OCI-LY7 (cell line): ENCODE measurements at regions not wholly inside any gene's neighbourhood (a gene's known extent, or its start where the extent isn't known, plus 50 kb on each side); places are given as distances from the start of the nearest gene placed in this dataset.

Experiments
- BruUV-seq: library from RNA; stranded (reverse); fragments of 400-500 nt; replicated peaks from 2 replicates; lab custom pipeline; 2021; lab: Mats Ljungman, UMichigan
- CTCF ChIA-PET: fragments of 300-600 bp; sonication (Branson Sonifier 250); formaldehyde crosslinking; loops from one replicate; lab custom pipeline; 2022; ENCODE audit warnings: antibody characterized with exemption; ENCODE audit not compliant: unreplicated experiment; lab: Charles Lee
- POLR2A ChIA-PET: fragments of 300-600 bp; sonication (Branson Sonifier 250); formaldehyde crosslinking; loops from one replicate; lab custom pipeline; 2022; ENCODE audit warnings: antibody characterized with exemption; lab: Charles Lee
- DNase-seq: peaks from one replicate; pipeline ENCODE4 v3.0.0-alpha.2; 2015; ENCODE audit warnings: low spot score
- H2AFZ ChIP-seq: fragments of 200-600 bp; sonication (generic), shearing (Covaris generic); 2 replicates; pipeline ENCODE4 v1.6.1; 2014; ENCODE audit warnings: mild to moderate bottlenecking, antibody characterized with exemption, low read length, moderate library complexity
- H3K27ac ChIP-seq: fragments of 200-600 bp; sonication (generic); 2 replicates; pipeline ENCODE4 v1.5.1; 2014; ENCODE audit warnings: mixed run types, low read depth, mild to moderate bottlenecking, moderate library complexity, low read length, inconsistent platforms; ENCODE audit not compliant: poor library complexity, severe bottlenecking
- H3K36me3 ChIP-seq: fragments of 200-600 bp; sonication (generic); 2 replicates; pipeline ENCODE4 v1.6.1; 2014; ENCODE audit warnings: mild to moderate bottlenecking, antibody characterized with exemption, low read length, moderate library complexity, mixed read lengths; ENCODE audit not compliant: insufficient read depth
- H3K4me1 ChIP-seq: fragments of 200-600 bp; sonication (generic); 2 replicates; pipeline ENCODE4 v1.5.1; 2014; ENCODE audit warnings: mild to moderate bottlenecking, low read length; ENCODE audit not compliant: insufficient read depth, poor library complexity, severe bottlenecking
- H3K4me2 ChIP-seq: fragments of 200-600 bp; sonication (generic); 2 replicates; pipeline ENCODE4 v1.6.1; 2014; ENCODE audit warnings: mild to moderate bottlenecking, low read length
- H3K4me3 ChIP-seq: fragments of 200-600 bp; sonication (generic); 2 replicates; pipeline ENCODE4 v1.5.1; 2014; ENCODE audit warnings: mild to moderate bottlenecking, low read depth, low read length; ENCODE audit not compliant: poor library complexity, severe bottlenecking
- H3K79me2 ChIP-seq: fragments of 200-600 bp; sonication (generic); 2 replicates; pipeline ENCODE4 v1.6.1; 2016; ENCODE audit warnings: low read depth, mild to moderate bottlenecking, low read length, moderate library complexity, mixed read lengths; ENCODE audit not compliant: insufficient read depth
- H3K9me2 ChIP-seq: fragments of 200-600 bp; sonication (generic); 2 replicates; pipeline ENCODE4 v1.6.1; 2016; ENCODE audit warnings: mild to moderate bottlenecking, low read length, mixed read lengths; ENCODE audit not compliant: insufficient read depth
- H3K9me3 ChIP-seq: fragments of 200-600 bp; sonication (generic); 2 replicates; pipeline ENCODE4 v1.6.1; 2014; ENCODE audit warnings: mild to moderate bottlenecking, mixed run types, low read length, mixed read lengths
- H4K20me1 ChIP-seq: fragments of 200-600 bp; sonication (generic); 2 replicates; pipeline ENCODE4 v1.6.1; 2014; ENCODE audit warnings: mild to moderate bottlenecking, antibody characterized with exemption, low read length, moderate library complexity, mixed read lengths; ENCODE audit not compliant: insufficient read depth
- EZH2phosphoT487 ChIP-seq: fragments of 200-600 bp; sonication (generic); IDR thresholded peaks from 2 replicates; pipeline ENCODE4 v1.6.1; 2018; ENCODE audit warnings: low read depth, borderline replicate concordance, mild to moderate bottlenecking, mixed run types, antibody characterized with exemption, low read length, moderate library complexity, mixed read lengths
- intact Hi-C: fragments of 100-400 bp; cut with micrococcal nuclease; formaldehyde crosslinking; loops from one replicate; pipeline ENCODE4 v1.10.0; 2022; ENCODE audit not compliant: unreplicated experiment
- TF ChIP-seq, protein P1 (sequence below): fragments of 200-600 bp; sonication (generic); conservative IDR thresholded peaks from 2 replicates; pipeline ENCODE4 v1.5.1; 2014; ENCODE audit warnings: mild to moderate bottlenecking, antibody characterized with exemption, low read length, moderate library complexity, mixed read lengths

DNA sequence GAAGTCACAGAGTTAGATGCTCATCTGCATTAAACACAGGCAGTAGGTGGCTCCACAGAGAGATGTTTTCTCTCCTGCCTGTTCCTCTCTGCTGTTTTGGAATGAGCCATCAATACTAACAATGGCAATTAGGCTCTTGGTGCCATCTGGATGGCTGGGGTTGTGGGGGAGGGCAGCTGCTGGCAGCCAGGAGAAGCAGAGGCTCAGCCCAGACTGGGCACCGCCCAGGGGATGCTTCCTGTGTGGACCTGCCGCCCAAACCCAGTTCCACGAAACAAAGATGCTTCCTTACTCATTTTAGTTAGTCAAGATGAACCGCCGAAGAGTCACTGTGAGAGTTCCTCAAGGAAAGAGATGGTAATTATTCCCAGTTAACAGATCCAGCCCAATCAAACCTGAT, 50.8 kb upstream of the PCDH8 start:
- H3K27ac ChIP-seq = no peak overlapping the region
- H2AFZ ChIP-seq = no peak overlapping the region
- no peaks in the 10 kb centered on the region for H3K36me3 ChIP-seq
- H3K9me2 ChIP-seq = no peaks in the 10 kb centered on the region
- H3K9me3 ChIP-seq = no peaks in the 10 kb centered on the region
- H3K79me2 ChIP-seq = no peaks in the 10 kb centered on the region
- peaks cover 8% of the 10 kb centered on the region for H3K4me1 ChIP-seq
- ChIA-PET POLR2A (no interaction called here), CTCF (no interaction called here)
- intact Hi-C loops = loop anchor here (5.0 kb wide), 1 partner anchor 253 kb away; no protein-coding TSS in a partner anchor
- no peaks in the 10 kb centered on the region for H4K20me1 ChIP-seq
- no peak for DNase-seq
- BruUV-seq = no TSS peak
- H3K4me3 ChIP-seq = no peak overlapping the region
- TF ChIP-seq, protein P1, sequence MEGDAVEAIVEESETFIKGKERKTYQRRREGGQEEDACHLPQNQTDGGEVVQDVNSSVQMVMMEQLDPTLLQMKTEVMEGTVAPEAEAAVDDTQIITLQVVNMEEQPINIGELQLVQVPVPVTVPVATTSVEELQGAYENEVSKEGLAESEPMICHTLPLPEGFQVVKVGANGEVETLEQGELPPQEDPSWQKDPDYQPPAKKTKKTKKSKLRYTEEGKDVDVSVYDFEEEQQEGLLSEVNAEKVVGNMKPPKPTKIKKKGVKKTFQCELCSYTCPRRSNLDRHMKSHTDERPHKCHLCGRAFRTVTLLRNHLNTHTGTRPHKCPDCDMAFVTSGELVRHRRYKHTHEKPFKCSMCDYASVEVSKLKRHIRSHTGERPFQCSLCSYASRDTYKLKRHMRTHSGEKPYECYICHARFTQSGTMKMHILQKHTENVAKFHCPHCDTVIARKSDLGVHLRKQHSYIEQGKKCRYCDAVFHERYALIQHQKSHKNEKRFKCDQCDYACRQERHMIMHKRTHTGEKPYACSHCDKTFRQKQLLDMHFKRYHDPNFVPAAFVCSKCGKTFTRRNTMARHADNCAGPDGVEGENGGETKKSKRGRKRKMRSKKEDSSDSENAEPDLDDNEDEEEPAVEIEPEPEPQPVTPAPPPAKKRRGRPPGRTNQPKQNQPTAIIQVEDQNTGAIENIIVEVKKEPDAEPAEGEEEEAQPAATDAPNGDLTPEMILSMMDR = no peak
- no peak for TF ChIP-seq EZH2phosphoT487
- no peak overlapping the region for H3K4me2 ChIP-seq
